C1 segment of cervical spinal cord (tissue), 14 donors: ENCODE measurements at regions not wholly inside any gene's neighbourhood (a gene's known extent, or its start where the extent isn't known, plus 50 kb on each side); places are given as distances from the start of the nearest gene placed in this dataset.
"Not testable (repeated sequence)": the region's sequence is repeated elsewhere in the genome, so short reads cannot be mapped to it uniquely, and the experiment has no call there.

ENCODE experiments used
- DNase-seq, 14 donors: peaks; one replicate each; lab custom pipeline; 2025; lab: John Stamatoyannopoulos, UW

GRCh38 chr2:150267651-150268415, 219.6 kb downstream of the RND3 start:
- no peak for DNase-seq

- DNase-seq, result no peak
These were observed 220.5 kb downstream of the RND3 start for GRCh38 chr2:150266931-150267330.

GRCh38 chr2:150264442-150264841, 223.0 kb downstream of the RND3 start:
- DNase-seq, result no peak

GRCh38 chr2:150261691-150262090, 225.8 kb downstream of the RND3 start:
- no peak for DNase-seq

GRCh38 chr2:150260636-150261035, 226.8 kb downstream of the RND3 start:
- no peak for DNase-seq

GRCh38 chr2:150259746-150260145, 227.7 kb downstream of the RND3 start:
- DNase-seq, result no peak

- no peak for DNase-seq
These were observed 228.6 kb downstream of the RND3 start for GRCh38 chr2:150258781-150259307.

- no peak for DNase-seq
These were observed 230.7 kb downstream of the RND3 start for GRCh38 chr2:150256736-150257135.

GRCh38 chr2:150255528-150255927, 231.9 kb downstream of the RND3 start:
- no peak for DNase-seq

- not testable (repeated sequence) for DNase-seq
These were observed 237.7 kb downstream of the RND3 start for GRCh38 chr2:150249735-150250134.

- no peak for DNase-seq
These were observed 240.0 kb downstream of the RND3 start for GRCh38 chr2:150247481-150247880.

GRCh38 chr2:150234787-150235446, 252.6 kb downstream of the RND3 start:
- DNase-seq, result no peak

- DNase-seq, result no peak
These were observed 254.6 kb downstream of the RND3 start for GRCh38 chr2:150232871-150233270.

- DNase-seq, result no peak
These were observed 255.1 kb downstream of the RND3 start for GRCh38 chr2:150232321-150232720.

- no peak for DNase-seq
These were observed 256.9 kb downstream of the RND3 start for GRCh38 chr2:150230616-150231015.

- DNase-seq, result no peak
These were observed 257.5 kb downstream of the RND3 start for GRCh38 chr2:150230004-150230403.

- no peak for DNase-seq
These were observed 258.5 kb downstream of the RND3 start for GRCh38 chr2:150228936-150229335.

- DNase-seq, result no peak
These were observed 262.4 kb downstream of the RND3 start for GRCh38 chr2:150225030-150225429.

- DNase-seq, result no peak
These were observed 263.1 kb downstream of the RND3 start for GRCh38 chr2:150224321-150224720.

GRCh38 chr2:150222942-150223341, 264.5 kb downstream of the RND3 start:
- DNase-seq, result no peak

GRCh38 chr2:150222379-150222778, 265.1 kb downstream of the RND3 start:
- no peak for DNase-seq

GRCh38 chr2:150219861-150220260, 267.6 kb downstream of the RND3 start:
- DNase-seq, result no peak

- no peak for DNase-seq
These were observed 272.4 kb downstream of the RND3 start for GRCh38 chr2:150215041-150215440.
